Cerebellar cortex (tissue), 1 donor: ENCODE measurements at regions not wholly inside any gene's neighbourhood (a gene's known extent, or its start where the extent isn't known, plus 50 kb on each side); places are given as distances from the start of the nearest gene placed in this dataset.

ENCODE experiments used
- DNase-seq: peaks from one replicate; pipeline ENCODE4 v3.0.0-alpha.2; 2015; ENCODE audit warnings: low spot score

DNA sequence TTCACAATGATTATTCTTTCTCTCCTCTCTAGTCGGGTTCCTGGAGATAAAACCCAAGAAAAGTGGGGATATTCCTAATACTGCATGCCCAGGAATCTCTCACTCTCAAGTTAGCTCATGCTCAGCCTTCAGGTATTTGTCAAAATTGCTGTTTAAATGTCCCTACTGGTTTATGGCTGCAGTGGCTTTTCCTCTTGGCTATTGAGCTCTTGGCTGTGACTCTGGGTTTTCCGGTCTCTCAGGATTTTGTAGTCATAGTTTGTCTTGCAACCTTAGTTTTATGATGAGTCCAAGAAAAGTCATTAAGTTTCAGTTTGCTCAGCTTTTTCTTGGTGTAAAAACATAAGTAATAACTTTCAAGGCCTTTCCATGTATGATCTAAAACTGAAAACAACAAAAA lies 820.7 kb upstream of the HS6ST1 start:
- no peak for DNase-seq

DNA sequence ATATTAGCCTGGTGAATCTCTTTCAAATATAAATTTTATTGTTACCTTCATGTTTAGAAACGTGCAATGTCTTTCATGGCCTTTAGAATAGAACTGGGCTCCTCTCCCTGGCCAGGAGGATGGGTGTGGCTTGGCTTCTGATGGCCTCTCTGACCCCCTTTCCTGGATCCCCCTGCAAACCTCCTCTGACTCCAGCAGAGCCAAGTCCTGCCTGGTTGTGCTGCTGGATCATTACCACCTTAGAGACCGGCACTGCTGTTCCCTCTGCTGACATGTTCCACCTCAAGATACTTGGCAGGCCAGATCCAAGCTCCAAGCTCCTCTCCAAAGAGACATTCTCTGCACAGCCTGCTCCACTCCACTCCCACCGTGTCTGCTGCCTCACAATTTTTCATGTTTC lies 823.8 kb upstream of the HS6ST1 start:
- no peak for DNase-seq

DNA sequence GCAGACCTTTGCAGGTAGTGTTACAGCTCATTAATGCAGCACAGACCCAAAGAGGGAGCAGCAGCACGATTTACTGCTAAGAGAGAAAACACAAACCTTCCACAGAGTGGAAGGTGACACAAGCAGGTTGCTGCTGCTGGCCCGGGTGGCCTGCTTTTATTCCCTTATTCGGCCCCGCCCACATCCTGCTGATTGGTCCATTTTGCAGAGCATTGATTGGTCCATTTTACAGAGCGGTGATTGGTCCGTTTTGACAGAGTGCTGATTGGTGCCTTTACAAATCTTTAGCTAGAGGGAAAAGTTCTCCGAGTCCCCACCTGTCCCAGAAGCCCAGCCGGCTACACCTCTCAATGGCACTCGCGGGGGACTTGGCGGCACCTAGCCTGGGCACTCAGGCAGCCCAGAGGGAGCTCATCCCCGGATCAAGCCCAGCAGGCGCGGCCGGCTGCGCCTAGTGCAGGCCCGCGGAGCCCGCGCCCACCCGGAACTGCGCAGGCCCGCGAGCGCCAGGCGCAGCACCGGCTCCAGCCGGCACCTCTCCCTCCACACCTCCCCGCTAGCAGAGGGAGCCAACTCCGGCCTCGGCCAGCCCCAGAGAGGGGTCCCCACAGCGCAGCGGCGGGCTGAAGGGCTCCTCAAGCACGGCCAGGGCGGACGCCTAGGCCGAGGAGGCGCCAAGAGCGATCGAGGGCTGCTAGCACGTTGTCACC lies 825.6 kb upstream of the HS6ST1 start:
- DNase-seq, result no peak

DNA sequence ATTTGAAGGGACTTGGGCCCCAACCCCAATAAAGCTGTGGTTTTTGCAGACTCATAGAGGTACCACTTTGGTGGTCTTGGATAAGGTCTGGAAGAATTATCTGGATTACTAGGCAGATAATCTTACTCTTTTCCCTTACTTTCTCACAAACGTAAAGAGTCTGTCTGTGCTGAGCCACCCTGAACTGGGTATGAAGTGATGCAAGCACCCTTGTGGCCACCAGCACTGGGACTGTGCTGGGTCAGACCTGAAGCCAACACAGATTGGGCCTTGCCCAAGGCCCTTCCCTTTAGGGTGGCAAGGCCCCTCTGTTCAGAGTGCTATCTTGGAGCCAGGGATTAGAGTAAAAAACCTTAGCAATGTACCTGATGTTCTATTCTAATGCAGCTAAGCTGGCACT lies 827.0 kb upstream of the RAB6C start:
- DNase-seq, result no peak

DNA sequence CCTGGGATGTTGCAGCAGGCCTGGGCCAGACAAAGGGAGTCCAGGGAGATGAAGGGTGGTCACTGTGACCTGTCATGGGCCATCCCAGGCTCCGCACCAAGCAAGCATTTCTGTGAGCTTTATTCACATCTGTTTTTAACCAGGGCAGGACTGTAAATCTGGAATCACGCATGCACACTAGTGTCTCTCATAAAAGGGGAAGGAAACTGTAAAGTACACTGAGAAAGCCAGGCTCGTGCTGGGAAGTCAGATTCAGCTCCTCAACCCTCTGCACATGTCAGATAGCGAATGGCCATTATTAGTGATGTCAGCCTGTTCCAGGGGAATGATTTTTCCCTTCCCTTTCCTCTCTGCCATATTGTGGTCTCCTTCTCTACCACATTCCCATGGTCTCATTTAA lies 818.6 kb upstream of the RAB6C start:
- no peak for DNase-seq

DNA sequence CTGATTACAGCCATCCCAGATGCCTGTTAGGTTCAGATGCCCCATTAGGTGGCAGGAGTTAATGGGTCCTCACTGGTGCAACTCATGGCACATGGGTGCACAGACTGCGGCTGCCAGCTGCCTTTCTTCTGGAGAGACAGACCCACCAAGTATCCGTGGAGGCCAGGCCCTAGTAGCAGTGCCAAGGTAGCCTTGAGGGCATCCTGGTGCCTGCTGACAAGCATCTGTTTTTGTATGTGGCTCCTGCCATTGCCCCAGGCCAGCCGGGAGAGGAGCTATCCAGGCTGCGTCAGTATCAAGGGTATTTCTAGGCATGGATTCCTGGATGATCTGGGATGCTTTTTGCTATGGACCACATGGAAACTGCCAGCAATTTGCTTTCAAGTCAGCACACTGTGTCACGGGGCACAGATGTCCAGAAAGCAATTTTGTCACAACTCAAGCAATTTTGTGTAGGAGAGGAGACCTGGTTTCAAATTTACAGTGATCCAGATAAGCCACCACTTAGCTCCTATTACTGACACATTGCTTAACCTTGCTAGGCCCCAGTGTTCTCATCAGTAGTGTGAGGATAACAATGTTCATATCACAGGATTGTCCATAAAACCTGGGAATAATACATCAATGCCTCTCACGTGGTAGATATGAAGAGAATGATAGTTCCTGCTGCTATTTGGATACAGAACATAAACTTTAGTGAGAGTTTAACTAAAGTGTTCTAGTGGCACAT lies 815.1 kb upstream of the RAB6C start:
- no peak for DNase-seq

DNA sequence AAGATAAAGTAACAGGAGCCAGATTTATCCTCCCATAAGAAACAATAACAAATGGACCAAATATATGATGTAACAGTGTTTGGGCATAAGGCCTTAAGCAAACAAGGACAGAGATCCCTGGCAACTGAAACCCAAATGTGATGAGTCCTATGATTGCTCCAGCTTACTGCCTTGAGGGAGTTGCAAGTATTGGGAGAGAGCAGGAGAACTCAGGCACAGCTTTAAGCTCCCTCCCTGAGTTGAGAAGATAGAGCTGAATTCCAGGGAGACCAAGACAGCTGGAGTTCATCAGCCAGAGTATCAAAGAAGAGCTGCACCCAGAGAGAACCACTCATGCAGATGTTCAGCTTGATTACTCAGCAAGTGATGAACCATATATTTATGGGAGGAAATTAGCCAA lies 814.5 kb upstream of the RAB6C start:
- DNase-seq, result no peak

DNA sequence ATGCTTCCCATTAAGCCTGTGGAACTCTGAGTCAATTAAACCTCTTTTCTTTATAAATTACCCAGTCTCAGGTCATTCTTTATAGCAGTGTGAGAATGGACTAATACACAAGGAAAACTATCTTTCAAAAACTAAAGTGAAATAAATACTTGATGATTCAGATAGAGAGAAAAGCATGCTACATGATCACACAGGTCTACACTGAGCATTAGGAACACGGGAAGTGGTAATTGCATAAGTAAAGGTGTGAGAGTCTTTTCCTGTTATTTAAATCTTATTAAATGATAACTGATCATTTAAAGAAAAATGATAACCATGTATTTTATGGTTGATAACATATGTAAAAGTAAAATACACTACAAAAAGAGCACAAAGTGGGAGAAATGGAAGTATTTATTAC lies 812.0 kb upstream of the RAB6C start:
- no peak for DNase-seq

DNA sequence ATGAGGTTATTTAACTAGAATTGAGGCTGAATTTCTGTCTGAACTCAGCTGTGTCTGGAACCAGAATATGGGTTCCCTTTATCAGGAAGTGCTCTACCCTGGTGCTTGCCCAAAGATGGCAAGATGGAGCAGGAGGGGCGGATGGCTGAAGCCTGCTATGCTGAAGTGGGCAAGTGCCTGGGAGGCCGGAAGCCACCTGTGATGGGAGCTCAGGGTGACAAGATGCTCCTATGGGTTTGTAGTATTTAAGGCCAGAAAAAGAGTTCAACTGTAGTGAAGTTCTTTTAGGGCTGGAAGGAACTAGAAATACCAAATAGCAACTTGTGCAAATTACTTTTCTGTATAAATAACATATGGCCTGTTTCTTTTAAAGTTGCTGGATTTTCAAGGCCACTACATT lies 808.9 kb upstream of the RAB6C start:
- DNase-seq, result no peak

DNA sequence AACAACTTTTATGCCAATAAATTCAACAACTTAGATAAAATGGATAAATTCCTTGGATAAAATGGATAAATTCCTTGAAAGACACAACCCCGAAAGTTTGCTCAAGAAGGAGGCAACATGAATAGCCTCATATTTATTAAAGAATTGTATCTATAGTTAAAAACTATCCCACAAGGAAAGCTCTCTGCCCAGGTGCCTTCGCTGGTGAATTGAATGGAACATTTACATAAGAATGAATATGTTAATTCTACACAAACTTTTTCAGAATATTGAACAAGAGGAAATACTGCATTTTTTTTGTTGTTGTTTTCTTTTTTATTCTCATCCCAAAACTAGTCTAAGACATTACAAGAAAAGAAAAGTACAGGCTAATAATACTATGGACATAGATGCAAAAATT lies 805.3 kb upstream of the RAB6C start:
- DNase-seq, result no peak

DNA sequence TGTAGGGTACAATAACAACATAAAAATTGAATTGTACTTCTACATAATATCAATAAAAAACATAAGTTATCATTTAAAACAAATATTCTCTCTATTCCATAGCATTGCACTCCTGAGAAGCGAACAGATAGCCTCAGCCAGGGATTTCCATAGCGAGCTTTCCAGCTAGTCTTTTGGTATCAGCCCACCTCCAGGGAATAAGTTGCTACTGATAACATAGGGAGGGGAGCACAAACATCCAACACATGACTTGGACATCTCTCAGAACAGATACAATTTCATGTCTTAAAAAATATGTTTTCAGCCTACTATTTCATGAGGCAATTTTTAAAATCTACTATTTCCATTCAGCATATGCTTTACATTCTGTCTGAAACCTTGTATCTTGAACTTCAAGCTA lies 804.4 kb upstream of the RAB6C start:
- no peak for DNase-seq

DNA sequence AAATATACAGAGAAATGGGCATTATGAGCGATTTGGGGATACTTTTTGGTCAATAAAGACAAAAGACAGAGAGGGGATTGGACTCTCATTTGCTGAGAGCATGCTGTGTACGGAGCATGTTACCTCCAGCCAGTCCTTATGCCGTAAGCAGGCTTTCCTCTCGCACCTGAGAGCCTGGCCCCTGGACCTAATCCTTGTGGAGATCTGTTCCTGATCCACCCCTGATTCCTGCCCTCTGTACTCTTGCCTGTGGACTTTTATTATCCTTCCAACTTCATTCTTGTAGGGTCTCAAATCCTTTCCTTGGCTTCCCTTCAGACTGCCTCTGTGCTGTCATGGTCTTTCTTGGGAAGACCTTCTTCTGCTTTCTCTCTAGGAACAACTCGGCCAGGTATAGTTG lies 803.1 kb upstream of the RAB6C start:
- DNase-seq, result no peak

DNA sequence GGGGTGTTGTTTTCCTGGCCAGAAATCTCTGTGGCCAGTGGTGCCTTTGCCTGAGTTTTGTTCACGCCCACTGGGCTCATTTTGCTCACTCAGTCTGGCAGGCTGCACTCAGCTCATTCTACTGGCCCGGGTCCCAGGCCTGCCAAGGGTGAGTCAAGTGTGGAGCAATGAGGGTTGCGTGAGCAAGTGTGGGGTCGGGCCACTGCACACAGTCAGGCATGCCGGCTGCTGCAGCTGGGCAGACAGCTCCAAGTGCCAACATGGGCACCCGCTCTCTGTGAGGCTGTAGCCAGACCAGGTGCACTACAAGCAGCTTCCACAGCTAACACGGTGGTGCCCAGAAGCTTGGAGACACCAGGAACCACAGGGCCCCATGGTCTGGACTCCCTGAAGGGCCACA lies 801.1 kb upstream of the RAB6C start:
- DNase-seq, result no peak

DNA sequence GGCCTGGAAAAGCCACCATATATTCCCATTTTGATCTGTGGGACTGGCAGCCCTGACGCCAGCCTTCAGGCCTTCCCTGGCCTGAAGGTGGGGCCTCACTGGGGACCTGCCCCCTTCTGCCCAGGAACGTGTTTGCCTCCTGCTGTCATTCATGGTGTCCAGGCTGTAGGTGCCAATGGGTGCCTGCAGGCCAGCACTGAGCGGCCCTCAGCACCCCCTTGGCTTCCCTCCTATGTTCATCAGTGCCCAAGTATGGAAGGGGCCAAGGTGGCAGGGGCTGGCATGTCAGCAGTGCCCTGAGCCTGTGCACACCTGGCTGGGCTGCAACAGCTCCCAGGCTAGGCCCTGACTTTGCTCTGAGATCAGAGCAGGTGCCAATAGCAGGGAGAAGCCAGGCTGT lies 800.3 kb upstream of the RAB6C start:
- no peak for DNase-seq

DNA sequence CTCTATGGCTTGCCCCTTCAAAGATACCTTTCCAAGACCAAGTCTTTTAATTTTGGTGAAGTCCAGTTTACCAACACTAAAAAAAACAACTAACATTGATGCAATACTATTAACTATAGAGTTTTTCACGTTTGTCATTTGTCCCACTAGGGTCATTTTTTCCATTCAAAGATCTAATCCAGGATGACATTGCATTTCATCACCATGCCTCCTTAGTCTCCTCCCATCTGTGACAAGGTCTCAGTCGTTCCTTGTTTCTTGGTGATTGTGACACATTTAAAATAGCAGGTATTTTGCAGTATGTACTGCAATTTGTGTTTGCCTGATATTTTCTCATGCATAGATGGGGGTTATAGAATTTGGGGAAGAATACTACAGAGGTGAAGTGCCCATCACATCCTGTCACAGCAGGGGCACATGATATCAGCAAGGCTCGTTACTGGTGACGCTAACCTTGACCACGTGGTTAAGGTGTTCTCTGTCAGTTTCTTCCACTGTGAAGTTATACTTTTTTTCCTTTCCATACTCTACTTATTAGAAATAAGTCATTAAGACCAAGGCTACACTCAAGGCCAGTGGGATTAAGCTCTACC lies 799.2 kb upstream of the RAB6C start:
- no peak for DNase-seq

DNA sequence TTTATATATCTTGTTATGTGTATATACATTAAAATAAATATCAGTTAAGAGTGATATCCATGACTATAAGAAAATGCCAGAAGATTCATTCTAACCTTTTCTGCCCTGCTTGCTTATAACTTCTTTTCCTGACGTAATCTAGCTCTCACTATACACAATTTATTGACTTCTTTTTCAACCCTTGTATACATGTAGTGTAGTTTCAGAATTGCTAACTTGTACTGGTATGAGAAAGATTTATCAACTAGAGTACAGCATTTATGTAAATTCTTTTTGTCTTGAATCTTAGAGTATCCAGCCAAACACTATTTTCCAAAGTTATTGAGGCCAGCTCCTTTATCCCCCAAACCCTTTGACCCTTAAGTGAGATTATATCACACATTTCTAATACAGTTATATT lies 798.0 kb upstream of the RAB6C start:
- DNase-seq, result no peak

DNA sequence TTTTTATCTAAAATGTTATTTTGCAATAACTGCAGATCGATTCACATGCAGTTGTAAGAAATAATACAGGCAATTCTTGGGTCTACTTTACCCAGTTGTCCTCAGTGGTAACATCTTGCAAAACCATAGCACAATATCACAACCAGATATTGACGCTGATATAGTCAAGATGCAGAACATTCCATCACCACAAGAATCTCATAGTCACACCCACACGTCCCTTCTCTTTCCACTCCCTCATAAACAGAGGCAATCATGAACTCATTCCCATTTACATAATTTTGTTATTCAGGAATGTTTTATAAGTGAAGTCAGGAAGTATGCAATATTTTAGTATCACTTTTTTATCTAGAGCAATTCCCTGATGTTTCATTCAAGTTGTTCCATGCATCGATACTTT lies 797.5 kb upstream of the RAB6C start:
- no peak for DNase-seq

DNA sequence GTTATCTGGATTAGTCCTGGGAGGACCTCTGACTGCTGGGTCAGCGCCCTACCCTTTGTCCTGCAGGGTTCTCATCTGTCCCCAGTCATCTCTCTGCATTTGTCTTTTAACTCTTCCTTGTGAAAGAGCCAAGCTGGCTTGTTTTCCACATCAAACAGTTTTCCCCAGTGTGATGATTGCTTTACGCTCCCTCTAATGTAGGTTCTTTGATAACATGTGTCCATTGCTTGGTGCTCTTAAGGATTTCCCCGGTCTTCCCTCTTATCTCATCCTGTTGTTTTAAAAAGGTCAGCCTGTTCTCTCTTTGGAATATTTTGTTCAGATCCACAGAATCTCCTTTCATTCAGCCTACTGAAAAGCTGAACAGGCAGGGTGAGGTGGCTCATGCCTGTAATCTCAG lies 792.1 kb upstream of the RAB6C start:
- DNase-seq, result no peak

DNA sequence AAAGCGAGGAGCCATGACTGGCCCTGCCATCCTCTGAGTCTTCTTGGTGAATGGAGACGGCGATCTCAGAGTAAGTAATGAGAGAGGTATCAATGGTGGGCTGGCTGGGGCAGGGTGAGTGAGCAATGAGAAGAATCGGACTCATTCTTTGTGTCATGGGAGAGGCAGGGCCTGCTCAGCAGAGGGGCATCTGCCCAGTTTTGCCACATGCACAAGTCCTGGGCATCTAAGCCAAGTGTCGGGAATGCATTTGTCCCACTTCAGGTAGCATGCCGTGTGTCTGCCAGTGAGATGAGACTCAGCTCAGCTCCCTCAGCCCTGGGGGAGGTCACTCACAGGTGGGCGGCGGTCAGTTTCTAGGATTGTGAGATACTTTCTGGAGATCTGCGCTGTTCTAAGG lies 791.0 kb upstream of the RAB6C start:
- DNase-seq, result no peak

DNA sequence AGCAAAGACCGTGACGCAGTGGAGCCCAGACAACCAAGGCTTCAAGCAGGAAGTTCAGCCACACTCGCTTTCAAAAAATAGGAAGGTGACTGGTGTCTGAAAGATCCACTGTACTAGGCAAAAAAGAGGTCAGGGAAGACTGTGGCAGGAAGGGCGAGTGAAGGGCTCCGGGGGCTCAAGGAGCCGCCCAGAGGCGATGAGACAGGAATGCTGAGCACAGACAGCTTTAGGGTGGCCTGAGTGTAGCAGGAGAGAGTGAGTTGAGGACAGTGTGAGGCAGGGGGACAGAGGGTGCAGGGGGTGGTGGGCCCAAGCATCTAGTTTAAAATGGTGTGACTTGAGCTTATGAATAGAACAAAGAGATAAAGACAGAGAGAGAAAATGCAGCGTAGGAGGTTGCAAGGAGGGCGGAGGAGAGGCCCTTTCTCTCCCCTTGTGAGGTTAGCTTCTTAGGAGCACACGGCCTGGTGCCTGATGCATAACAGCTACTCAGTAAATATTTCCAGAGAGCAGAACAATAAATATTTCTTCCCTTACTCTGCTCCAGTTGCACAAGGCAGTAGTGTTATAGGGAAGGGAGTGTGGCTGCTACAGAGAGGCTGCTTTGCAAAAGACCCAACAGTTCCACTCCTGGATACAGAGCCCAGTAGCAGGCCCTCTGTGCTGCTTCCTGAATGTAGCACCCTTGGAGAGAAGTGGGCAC lies 789.7 kb upstream of the RAB6C start:
- no peak for DNase-seq

DNA sequence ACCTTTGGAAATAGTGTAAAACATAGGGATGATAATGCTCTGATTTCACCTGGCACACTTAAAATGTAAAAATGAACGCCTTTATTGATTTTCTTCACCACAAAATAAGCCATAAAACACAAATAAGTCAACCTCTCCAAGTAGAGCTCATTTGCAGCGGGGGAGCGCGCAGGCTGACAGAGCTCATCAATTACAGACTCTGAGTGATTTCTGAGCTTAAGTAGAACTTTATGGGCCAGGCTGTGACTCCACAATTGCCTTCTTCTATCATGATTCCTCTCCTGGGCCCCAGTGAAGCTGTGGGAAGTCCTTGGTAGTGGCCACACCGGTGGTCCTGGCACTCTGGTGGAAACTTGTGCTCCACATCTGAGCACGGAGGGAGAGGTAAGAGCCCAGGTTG lies 789.0 kb upstream of the RAB6C start:
- DNase-seq, result no peak

DNA sequence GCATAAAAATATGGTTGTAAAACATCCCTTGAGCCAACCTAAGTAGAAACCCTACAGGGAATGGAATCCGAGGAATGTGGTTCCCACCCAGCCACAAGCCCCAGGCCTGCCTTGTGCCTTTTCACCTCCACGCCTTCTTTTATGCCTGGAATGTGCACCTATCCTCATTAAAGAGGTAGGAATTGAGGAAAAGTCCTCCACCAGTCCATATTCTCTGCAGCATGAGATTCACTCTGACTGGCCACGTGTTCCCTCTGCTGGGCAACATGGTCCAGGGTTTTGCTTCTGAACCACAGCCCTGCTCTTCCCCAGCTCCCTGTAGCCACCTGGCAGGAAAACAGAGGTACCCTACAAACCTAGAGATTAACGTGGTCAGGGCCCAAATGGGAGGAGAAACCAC lies 787.9 kb upstream of the RAB6C start:
- no peak for DNase-seq

DNA sequence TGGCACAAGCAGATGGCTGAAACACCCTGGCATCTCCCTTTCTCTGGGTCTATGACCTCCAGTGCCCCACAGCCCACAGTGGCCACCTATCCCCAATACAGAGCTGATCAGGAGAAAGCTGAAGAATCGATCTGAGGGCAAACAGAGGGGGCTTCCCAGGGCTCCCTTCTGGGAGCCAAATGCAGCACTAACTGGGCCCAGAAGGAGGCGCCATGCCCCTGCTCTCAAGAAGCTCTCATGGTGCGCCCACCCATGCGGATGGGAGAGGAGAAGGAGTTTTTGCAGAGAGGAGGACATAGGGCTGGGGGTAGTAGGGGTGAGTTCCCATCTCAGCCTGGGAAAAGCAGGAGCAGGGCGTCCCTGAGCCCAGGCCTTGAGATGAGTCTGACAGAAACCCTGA lies 787.3 kb upstream of the RAB6C start:
- no peak for DNase-seq
